Naive B cell (primary cell): ENCODE measurements at regions not wholly inside any gene's neighbourhood (a gene's known extent, or its start where the extent isn't known, plus 50 kb on each side); places are given as distances from the start of the nearest gene placed in this dataset.

Source experiments
- ATAC-seq, 2 donors: fragments of 150-1000 bp; cut with Tn5 transposase; 2 replicates each; pipeline ENCODE4 v1.10.0; 2021; ENCODE audit warnings: low read depth in 2 of 2, mild to moderate bottlenecking in 2 of 2, moderate library complexity in 2 of 2
- DNase-seq: peaks from one replicate; pipeline ENCODE4 v3.0.0; 2022
- H3K27ac Mint-ChIP-seq, 6 donors: one replicate each; pipeline ENCODE4 v1.8.0; 2020 to 2022; ENCODE audit warnings: mild to moderate bottlenecking in 6 of 6, mixed read lengths in 6 of 6, moderate library complexity in 5 of 6, inconsistent platforms in 2 of 6
- H3K27me3 Mint-ChIP-seq, 3 donors: one replicate each; pipeline ENCODE4 v1.8.0; 2021 to 2022; ENCODE audit warnings: mixed read lengths in 3 of 3, mild to moderate bottlenecking in 1 of 3
- H3K36me3 Mint-ChIP-seq, 2 donors: one replicate each; pipeline ENCODE4 v1.8.0; 2020 to 2022; ENCODE audit warnings: mixed read lengths in 2 of 2, inconsistent platforms in 1 of 2, mild to moderate bottlenecking in 1 of 2
- H3K4me1 Mint-ChIP-seq, 3 donors: one replicate each; pipeline ENCODE4 v1.8.0; 2020 to 2022; ENCODE audit warnings: mixed read lengths in 3 of 3, inconsistent platforms in 1 of 3, mild to moderate bottlenecking in 1 of 3, moderate library complexity in 1 of 3
- H3K4me3 Mint-ChIP-seq, 8 donors: one replicate each; pipeline ENCODE4 v1.8.0; 2020 to 2022; ENCODE audit warnings: mild to moderate bottlenecking in 8 of 8, mixed read lengths in 8 of 8, moderate library complexity in 8 of 8, inconsistent platforms in 2 of 8
- H3K9me3 Mint-ChIP-seq, 7 donors: one replicate each; pipeline ENCODE4 v1.8.0; 2020 to 2022; ENCODE audit warnings: mixed read lengths in 7 of 7, mild to moderate bottlenecking in 5 of 7, inconsistent platforms in 2 of 7, moderate library complexity in 1 of 7

DNA sequence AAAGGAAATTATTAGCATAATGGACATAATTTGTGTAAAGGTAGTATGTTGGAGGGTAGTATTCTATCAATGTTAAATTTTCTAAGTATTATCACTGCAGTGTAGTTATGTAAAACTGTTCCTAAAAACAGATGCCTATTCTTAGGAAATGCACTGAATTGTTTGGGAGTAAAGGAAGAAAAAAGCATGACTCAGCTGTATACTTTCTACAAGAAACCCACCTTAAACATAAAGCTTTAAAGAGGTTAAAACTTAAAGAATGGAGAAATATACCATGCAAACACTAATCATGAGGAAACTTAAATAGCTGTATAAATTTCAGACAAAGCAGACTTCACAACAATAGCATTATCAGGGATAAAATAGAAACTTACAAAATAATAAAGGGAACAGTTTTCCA lies 292.9 kb downstream of the ANTXR2 start:
- no peak for DNase-seq
- no peaks in the 10 kb centered on the region for H3K36me3 Mint-ChIP-seq
- no peak for ATAC-seq
- H3K27ac Mint-ChIP-seq = no peak overlapping the region
- no peaks in the 10 kb centered on the region for H3K4me1 Mint-ChIP-seq
- peaks cover 0 to 19% (median 11%) of the 10 kb centered on the region in 7 donors for H3K9me3 Mint-ChIP-seq
- no peaks in the 10 kb centered on the region for H3K27me3 Mint-ChIP-seq
- H3K4me3 Mint-ChIP-seq = no peak overlapping the region

DNA sequence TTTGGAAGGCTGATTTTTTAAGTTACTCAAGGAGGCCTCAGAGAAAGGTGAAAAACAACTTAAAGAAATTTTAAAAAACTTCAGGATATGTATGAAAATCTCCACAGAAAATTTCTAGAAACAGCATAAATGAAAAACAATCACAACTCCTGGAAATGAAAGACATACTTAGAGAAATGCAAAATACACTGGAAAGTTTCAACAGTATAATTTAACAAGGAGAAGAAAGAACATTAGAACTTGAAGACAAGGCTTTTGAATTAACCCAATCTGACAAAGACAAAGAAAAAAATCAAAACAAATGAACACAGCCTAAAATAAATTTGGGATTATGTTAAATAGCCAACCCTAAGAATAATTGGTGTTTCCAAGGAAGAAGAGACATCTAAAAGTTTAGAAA lies 300.5 kb downstream of the ANTXR2 start:
- H3K36me3 Mint-ChIP-seq = peaks cover 0 to 12% of the 10 kb centered on the region in 2 donors
- no peaks in the 10 kb centered on the region for H3K4me1 Mint-ChIP-seq
- peaks cover 0 to 6% (median 0%) of the 10 kb centered on the region in 3 donors for H3K27me3 Mint-ChIP-seq
- H3K27ac Mint-ChIP-seq = no peak overlapping the region
- peaks cover 24 to 92% (median 44%) of the 10 kb centered on the region in 7 donors for H3K9me3 Mint-ChIP-seq
- ATAC-seq (no peak), DNase-seq (no peak)
- no peak overlapping the region for H3K4me3 Mint-ChIP-seq

DNA sequence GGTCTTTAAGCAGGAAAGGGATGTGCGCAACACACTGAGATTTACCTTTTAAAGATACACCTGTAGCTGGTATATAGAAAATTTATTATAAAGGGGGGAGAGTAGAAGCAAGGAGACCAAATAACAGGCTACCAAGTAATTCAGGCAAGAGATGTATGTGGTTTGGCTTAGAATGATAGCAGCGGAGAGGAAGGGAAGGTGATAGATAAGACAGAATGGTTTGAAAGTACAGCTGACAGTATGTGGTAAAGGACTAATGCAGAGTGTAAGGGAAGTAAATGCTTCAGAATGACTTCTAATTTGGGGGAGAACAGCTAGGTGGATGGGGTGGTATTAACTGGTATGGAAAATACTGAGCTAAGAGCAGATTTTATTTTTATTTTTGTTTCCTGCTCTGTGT lies 308.9 kb downstream of the ANTXR2 start:
- Mint-ChIP-seq H3K27me3 (peaks cover 0 to 6% (median 3%) of the 10 kb centered on the region in 3 donors), H3K36me3 (peaks cover 0 to 8% of the 10 kb centered on the region in 2 donors), H3K4me1 (no peaks in the 10 kb centered on the region), H3K4me3 (no peak overlapping the region), H3K27ac (no peak overlapping the region), H3K9me3 (peaks cover 8 to 23% (median 11%) of the 10 kb centered on the region in 7 donors)
- ATAC-seq (no peak), DNase-seq (no peak)

DNA sequence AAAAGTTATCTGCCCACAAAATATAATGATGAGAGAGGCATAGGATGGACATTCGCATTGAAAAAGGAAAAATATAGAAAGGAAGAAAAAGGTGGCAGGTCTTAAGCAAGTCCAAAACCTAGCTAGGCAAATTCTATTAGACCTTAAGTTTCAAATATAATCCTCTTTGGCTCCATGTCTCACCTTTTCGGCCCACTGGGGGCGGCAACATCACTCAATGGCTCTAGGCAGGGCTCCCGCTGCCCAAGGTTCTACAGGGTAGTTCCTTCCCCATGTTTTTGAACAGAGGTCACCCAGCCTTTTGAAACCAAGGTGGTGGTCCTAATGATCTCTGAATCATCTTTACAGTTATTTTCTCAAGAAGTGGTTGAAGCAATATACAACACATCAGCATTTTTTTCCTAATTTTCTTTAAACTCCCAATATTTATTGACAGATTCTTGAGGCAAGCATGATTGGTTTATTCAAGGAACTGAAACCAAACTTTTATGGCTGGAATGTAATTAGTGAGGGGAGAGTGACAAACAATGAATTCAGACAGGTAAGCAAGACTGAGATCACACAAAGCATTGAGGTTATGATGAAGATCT lies 309.4 kb downstream of the ANTXR2 start:
- no peak for DNase-seq
- no peak for ATAC-seq
- H3K27ac Mint-ChIP-seq = no peak overlapping the region
- H3K9me3 Mint-ChIP-seq = peaks cover 8 to 18% (median 11%) of the 10 kb centered on the region in 7 donors
- peaks cover 0 to 8% of the 10 kb centered on the region in 2 donors for H3K36me3 Mint-ChIP-seq
- H3K4me1 Mint-ChIP-seq = no peaks in the 10 kb centered on the region
- peaks cover 0 to 6% (median 3%) of the 10 kb centered on the region in 3 donors for H3K27me3 Mint-ChIP-seq
- no peak overlapping the region for H3K4me3 Mint-ChIP-seq

DNA sequence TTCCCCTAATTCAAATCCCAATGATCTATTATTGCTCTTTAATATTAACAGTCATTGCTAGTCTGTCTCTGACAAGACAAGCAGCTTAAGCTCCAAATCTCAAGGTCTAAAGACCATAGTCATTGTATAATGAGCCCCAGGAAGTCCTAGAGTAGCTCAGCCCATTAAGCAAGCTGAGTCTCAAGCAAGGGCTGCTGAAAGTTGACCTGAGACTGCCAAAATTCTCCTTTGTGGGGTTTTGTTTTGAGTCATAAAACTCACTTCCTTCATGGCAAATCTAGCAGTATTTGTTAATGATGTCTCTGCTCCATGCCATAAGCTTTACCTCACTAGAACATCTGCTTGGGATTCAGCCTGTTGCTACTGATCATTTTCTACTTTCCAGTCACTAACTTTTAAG lies 313.2 kb downstream of the ANTXR2 start:
- Mint-ChIP-seq H3K36me3 (no peaks in the 10 kb centered on the region), H3K9me3 (peaks cover 0 to 5% (median 0%) of the 10 kb centered on the region in 7 donors), H3K4me3 (no peak overlapping the region), H3K4me1 (no peaks in the 10 kb centered on the region), H3K27ac (no peak overlapping the region), H3K27me3 (peaks cover 0 to 3% (median 0%) of the 10 kb centered on the region in 3 donors)
- no peak for DNase-seq
- no peak for ATAC-seq

DNA sequence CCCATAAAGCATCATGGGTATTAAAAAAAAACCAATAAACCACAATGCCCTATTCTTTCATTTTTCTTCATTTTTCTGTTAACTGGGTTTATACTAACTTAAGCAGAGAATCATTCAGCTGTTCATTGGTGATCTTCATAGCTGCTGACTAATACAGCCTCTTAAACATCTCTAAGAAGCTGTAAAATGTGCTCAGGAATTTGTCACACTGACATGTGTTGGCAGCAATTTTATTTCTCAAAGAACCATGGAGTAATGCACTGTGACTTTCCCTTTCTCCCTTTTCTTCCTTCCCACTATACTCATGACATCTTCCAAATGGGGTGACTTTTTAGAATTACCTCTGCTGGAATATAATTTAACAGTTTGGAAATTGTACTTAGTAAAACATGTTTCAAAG lies 315.4 kb downstream of the ANTXR2 start:
- no peaks in the 10 kb centered on the region for H3K27me3 Mint-ChIP-seq
- no peaks in the 10 kb centered on the region for H3K36me3 Mint-ChIP-seq
- no peak for DNase-seq
- H3K4me1 Mint-ChIP-seq = no peaks in the 10 kb centered on the region
- H3K9me3 Mint-ChIP-seq = peaks cover 0 to 5% (median 0%) of the 10 kb centered on the region in 7 donors
- H3K4me3 Mint-ChIP-seq = no peak overlapping the region
- no peak overlapping the region for H3K27ac Mint-ChIP-seq
- ATAC-seq = no peak

DNA sequence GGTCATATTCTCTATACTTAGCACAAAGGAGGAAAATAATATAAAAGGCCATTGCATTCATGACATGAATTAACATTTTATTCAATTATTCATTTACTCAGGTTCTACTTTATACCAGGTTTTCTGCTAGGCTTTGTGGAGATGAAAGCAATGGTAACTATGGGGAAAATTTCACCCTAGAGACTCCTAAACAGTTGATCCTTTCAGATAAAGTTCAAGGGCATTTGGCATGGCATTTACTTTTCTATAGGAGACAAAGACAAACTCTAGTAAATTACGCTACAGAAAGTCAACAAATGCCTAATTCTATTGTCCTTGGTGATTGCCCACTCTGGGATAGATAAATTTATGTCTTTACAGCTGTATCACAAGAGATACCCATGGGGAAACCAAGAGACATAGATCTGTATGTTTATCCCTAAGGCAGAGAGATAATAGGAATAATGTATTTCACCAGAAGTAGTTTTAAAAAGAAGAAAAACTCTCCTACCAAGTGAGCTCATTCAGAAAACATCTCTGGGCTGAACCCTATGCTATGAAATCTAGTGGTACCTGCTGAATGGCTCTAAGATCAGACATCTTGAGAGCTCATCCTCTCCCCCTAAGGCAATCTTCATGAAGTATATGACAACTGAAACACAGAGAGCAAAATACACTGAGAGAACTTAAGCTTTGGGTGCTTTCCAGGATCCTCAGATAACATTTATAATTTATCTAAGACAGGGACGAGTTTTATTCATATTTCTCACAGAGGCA lies 316.7 kb downstream of the ANTXR2 start:
- Mint-ChIP-seq H3K9me3 (peaks cover 0 to 5% (median 0%) of the 10 kb centered on the region in 7 donors), H3K27ac (no peak overlapping the region), H3K4me1 (no peaks in the 10 kb centered on the region), H3K27me3 (no peaks in the 10 kb centered on the region), H3K36me3 (no peaks in the 10 kb centered on the region), H3K4me3 (no peak overlapping the region)
- ATAC-seq (no peak), DNase-seq (no peak)

DNA sequence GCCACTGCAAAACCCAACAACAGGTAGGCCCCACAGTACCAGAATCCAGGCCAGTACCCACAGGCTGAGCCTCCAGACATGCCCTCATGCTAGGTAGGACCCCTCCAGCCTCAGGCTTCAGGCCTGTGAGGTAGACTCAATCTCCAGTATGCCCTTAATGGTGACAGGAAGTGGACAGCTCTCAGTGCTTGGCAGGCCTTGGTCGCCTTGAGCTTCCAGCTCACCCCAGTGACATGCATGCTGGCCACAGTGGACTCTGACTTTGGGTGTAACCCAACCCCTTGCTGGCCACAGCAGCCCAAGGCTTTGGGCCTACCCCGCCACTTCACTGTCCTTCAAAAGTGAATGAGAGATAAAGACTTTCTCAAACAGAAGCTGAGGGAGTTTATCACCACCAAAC lies 324.2 kb downstream of the ANTXR2 start:
- DNase-seq (no peak), ATAC-seq (no peak)
- Mint-ChIP-seq H3K4me3 (no peak overlapping the region), H3K27me3 (peaks cover 0 to 4% (median 0%) of the 10 kb centered on the region in 3 donors), H3K4me1 (no peaks in the 10 kb centered on the region), H3K9me3 (no peaks in the 10 kb centered on the region), H3K27ac (no peak overlapping the region), H3K36me3 (no peaks in the 10 kb centered on the region)

DNA sequence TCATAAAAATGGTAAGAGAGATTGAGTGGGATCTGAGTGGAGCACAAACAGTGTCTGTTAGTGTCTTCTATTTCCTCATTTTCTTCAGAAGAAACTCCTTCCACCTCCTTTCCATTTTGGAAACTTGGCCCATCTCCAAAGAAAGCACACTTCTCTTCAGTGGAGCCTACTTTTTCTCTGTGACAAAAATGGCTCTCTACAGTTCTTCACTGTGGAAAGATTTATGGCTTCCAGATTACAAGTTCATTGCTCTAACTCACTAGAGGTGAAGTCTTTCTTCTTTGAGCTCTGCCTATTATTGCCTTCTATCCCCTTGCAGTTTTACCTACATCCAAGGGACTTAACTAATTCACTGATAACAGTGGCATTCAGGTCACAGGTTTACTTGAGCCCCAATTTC lies 325.8 kb downstream of the ANTXR2 start:
- Mint-ChIP-seq H3K4me1 (no peaks in the 10 kb centered on the region), H3K9me3 (no peaks in the 10 kb centered on the region), H3K27ac (no peak overlapping the region), H3K27me3 (peaks cover 0 to 7% (median 0%) of the 10 kb centered on the region in 3 donors), H3K4me3 (no peak overlapping the region), H3K36me3 (no peaks in the 10 kb centered on the region)
- ATAC-seq (no peak), DNase-seq (no peak)

DNA sequence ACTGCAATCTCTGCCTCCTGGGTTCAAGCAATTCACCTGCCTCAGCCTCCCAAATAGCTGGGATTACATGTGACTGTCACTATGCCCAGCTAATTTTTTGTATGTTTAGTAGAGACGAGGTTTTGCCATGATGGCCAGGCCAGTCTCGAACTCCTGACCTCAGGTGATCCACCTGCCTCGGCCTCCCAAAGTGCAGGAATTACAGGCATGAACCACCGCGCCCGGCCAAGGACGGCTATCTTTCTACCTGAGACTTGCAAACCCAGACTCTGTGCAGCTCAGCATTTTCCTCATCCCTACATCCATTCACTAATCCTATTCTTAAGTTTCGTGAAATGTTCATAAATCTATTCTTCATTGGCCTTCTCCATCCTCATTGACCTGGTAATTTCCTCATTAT lies 330.0 kb downstream of the ANTXR2 start:
- Mint-ChIP-seq H3K27me3 (peaks cover 0 to 7% (median 0%) of the 10 kb centered on the region in 3 donors), H3K9me3 (no peaks in the 10 kb centered on the region), H3K4me1 (no peaks in the 10 kb centered on the region), H3K36me3 (no peaks in the 10 kb centered on the region), H3K4me3 (no peak overlapping the region), H3K27ac (no peak overlapping the region)
- DNase-seq = no peak
- ATAC-seq = no peak

DNA sequence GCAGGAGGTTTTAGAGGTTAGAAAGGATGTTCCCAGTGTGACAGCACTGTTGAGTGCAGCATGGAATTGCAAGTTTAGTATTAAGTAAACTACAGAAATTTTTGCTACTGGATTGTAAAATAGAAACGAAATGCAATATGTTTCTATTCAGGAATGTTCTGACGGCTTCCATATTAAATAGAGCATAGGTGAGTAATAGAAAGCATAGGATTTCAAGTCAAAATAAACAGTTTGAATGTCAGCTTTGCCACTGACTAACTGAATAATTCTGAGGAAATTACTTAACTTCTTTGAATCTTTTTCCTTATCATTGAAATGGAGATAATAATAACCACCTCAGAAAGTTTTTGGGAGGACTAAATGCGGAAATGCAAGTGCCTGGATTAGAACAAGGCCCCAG lies 331.9 kb upstream of the GK2 start:
- peaks cover 0 to 7% (median 0%) of the 10 kb centered on the region in 3 donors for H3K27me3 Mint-ChIP-seq
- H3K9me3 Mint-ChIP-seq = no peaks in the 10 kb centered on the region
- no peaks in the 10 kb centered on the region for H3K36me3 Mint-ChIP-seq
- H3K4me3 Mint-ChIP-seq = no peak overlapping the region
- DNase-seq = no peak
- no peak overlapping the region for H3K27ac Mint-ChIP-seq
- no peak for ATAC-seq
- no peaks in the 10 kb centered on the region for H3K4me1 Mint-ChIP-seq

DNA sequence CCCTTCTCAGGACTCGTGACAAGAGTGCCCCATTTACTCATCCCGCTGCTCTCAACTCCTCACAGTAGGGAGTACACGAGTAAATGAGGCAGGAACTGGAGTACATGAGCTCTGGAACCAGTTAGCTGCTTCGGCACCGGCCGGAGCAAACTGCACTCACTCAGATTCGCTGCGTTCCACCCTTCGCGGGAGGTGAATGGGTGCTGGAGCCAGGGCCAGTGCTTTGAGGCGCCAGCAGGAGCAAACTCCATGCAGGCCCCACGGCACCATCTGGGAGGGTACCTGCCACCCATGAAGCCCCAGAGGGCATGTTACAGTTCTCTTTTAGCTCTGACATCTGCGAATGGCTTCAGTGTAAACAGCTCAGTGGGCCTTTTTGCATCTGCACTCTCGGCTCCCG lies 315.5 kb upstream of the GK2 start:
- ATAC-seq (no peak), DNase-seq (no peak)
- Mint-ChIP-seq H3K4me1 (no peaks in the 10 kb centered on the region), H3K27ac (no peak overlapping the region), H3K36me3 (no peaks in the 10 kb centered on the region), H3K27me3 (peaks cover 0 to 8% (median 5%) of the 10 kb centered on the region in 3 donors), H3K4me3 (no peak overlapping the region), H3K9me3 (no peaks in the 10 kb centered on the region)

DNA sequence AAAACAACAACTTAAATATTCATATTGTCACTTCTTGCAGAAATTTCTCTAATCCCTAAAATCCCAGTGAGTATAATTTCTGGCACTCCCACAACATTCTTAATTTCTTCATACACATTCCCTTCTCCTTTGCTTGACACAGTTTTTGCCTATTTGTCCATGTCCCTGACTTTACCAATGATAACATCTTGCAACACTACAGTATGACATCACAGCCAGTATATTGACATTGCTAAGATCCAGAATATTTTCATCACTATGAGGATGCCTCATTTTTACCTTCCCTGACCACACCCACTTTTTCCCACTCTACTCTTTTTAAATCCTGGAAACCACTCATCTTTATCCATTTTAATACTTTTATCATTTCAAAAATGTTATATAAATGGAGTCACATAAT lies 292.3 kb upstream of the GK2 start:
- H3K27me3 Mint-ChIP-seq = peaks cover under 1 to 12% (median 4%) of the 10 kb centered on the region in 3 donors
- H3K9me3 Mint-ChIP-seq = peaks cover 5 to 15% (median 5%) of the 10 kb centered on the region in 7 donors
- H3K4me1 Mint-ChIP-seq = no peaks in the 10 kb centered on the region
- peaks cover 0 to 5% of the 10 kb centered on the region in 2 donors for H3K36me3 Mint-ChIP-seq
- no peak overlapping the region for H3K27ac Mint-ChIP-seq
- DNase-seq (no peak), ATAC-seq (no peak)
- H3K4me3 Mint-ChIP-seq = no peak overlapping the region

DNA sequence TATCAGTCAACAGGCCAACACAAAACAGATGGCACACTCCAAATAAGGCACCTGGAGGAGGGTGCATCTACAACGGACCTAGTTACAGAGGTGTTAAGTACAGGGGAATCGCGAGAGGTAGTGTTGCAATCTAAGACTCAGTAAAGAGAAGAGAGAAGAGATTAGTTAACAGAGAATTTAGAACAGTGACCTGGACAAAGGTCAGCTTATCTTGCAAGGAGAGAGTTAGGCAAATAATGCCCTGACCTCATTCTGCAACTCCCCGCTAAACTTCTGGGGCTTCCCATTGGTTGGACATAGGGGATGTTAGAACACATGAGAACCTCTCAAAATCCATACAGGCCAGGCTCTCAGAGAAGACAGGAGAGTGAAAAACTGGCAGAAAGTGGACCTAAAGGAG lies 289.4 kb upstream of the GK2 start:
- H3K27me3 Mint-ChIP-seq = peaks cover 0 to 21% (median 15%) of the 10 kb centered on the region in 3 donors
- H3K4me1 Mint-ChIP-seq = no peaks in the 10 kb centered on the region
- DNase-seq (no peak), ATAC-seq (no peak)
- H3K9me3 Mint-ChIP-seq = peaks cover 6 to 28% (median 21%) of the 10 kb centered on the region in 7 donors
- peak overlapping the region in 1 of 6 donors; percentile 73 for H3K27ac Mint-ChIP-seq
- peaks cover 11 to 16% of the 10 kb centered on the region in 2 donors for H3K36me3 Mint-ChIP-seq
- H3K4me3 Mint-ChIP-seq = no peak overlapping the region
